Keratinocyte (primary cell): ENCODE measurements at regions not wholly inside any gene's neighbourhood (a gene's known extent, or its start where the extent isn't known, plus 50 kb on each side); places are given as distances from the start of the nearest gene placed in this dataset.

Source experiments
- EZH2 ChIP-seq: IDR thresholded peaks from one replicate; pipeline ENCODE4 v1.6.1; 2012; ENCODE audit warnings: inconsistent platforms, mild to moderate bottlenecking, low read length, moderate library complexity
- TF ChIP-seq, protein P1 (sequence below), 3 experiments: IDR thresholded peaks in 1 of 3; conservative IDR thresholded peaks in 1 of 3; optimal IDR thresholded peaks in 1 of 3; 2 replicates in 2 of 3; 3 replicates in 1 of 3; pipeline versions ENCODE3 to v1.5.1; 2011; ENCODE audit warnings: low read length in 3 of 3, mild to moderate bottlenecking in 3 of 3, moderate library complexity in 2 of 3, control low read depth in 1 of 3, inconsistent platforms in 1 of 3; ENCODE audit not compliant: insufficient read depth in 2 of 3; ENCODE audit errors: extremely low read depth in 1 of 3

GRCh38 chr12:89827592-89827991, 119.0 kb upstream of the ATP2B1 start:
- TF ChIP-seq, protein P1, sequence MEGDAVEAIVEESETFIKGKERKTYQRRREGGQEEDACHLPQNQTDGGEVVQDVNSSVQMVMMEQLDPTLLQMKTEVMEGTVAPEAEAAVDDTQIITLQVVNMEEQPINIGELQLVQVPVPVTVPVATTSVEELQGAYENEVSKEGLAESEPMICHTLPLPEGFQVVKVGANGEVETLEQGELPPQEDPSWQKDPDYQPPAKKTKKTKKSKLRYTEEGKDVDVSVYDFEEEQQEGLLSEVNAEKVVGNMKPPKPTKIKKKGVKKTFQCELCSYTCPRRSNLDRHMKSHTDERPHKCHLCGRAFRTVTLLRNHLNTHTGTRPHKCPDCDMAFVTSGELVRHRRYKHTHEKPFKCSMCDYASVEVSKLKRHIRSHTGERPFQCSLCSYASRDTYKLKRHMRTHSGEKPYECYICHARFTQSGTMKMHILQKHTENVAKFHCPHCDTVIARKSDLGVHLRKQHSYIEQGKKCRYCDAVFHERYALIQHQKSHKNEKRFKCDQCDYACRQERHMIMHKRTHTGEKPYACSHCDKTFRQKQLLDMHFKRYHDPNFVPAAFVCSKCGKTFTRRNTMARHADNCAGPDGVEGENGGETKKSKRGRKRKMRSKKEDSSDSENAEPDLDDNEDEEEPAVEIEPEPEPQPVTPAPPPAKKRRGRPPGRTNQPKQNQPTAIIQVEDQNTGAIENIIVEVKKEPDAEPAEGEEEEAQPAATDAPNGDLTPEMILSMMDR (optimal IDR thresholded peaks at IDR 0.05 in 1 of 3, IDR thresholded peaks at IDR 0.05 in 1 of 3, conservative IDR thresholded peaks at IDR 0.05 in 1 of 3; ENCODE audit: extremely low read depth in 1 of 3, insufficient read depth in 2 of 3, low read length in 3 of 3) = no peak
- TF ChIP-seq EZH2 = no peak
